ENCODE measurements at regions not wholly inside any gene's neighbourhood (a gene's known extent, or its start where the extent isn't known, plus 50 kb on each side); places are given as distances from the start of the nearest gene placed in this dataset.
"Not testable (repeated sequence)": the region's sequence is repeated elsewhere in the genome, so short reads cannot be mapped to it uniquely, and the experiment has no call there.

- DNase-seq (ENCODE audit: low read depth) = no peak
These were observed 144.8 kb upstream of the ZNF804B start for GRCh38 chr7:88614736-88615135.

GRCh38 chr7:88610942-88611341 is 148.6 kb upstream of the ZNF804B start:
- no peak for DNase-seq (ENCODE audit: low read depth)

- no peak for DNase-seq (ENCODE audit: low read depth)
These were observed 158.8 kb upstream of the ZNF804B start for GRCh38 chr7:88600695-88601094.

- no peak for DNase-seq (ENCODE audit: low read depth)
These were observed 160.0 kb upstream of the ZNF804B start for GRCh38 chr7:88599528-88599927.

- DNase-seq (ENCODE audit: low read depth) = no peak
These were observed 161.5 kb upstream of the ZNF804B start for GRCh38 chr7:88597941-88598425.

GRCh38 chr7:88590963-88591362 is 168.5 kb upstream of the ZNF804B start:
- no peak for DNase-seq (ENCODE audit: low read depth)

GRCh38 chr7:88589927-88590326 is 169.6 kb upstream of the ZNF804B start:
- DNase-seq (ENCODE audit: low read depth) = no peak

- no peak for DNase-seq (ENCODE audit: low read depth)
These were observed 172.6 kb upstream of the ZNF804B start for GRCh38 chr7:88586890-88587289.

- no peak for DNase-seq (ENCODE audit: low read depth)
These were observed 173.3 kb upstream of the ZNF804B start for GRCh38 chr7:88586219-88586618.

- no peak for DNase-seq (ENCODE audit: low read depth)
These were observed 182.8 kb upstream of the ZNF804B start for GRCh38 chr7:88576720-88577119.

- no peak for DNase-seq (ENCODE audit: low read depth)
These were observed 193.3 kb upstream of the ZNF804B start for GRCh38 chr7:88566162-88566729.

- no peak for DNase-seq (ENCODE audit: low read depth)
These were observed 194.1 kb upstream of the ZNF804B start for GRCh38 chr7:88565401-88565800.

- DNase-seq (ENCODE audit: low read depth) = not testable (repeated sequence)
These were observed 203.1 kb upstream of the ZNF804B start for GRCh38 chr7:88556441-88556840.

GRCh38 chr7:88554847-88555246 is 204.7 kb upstream of the ZNF804B start:
- not testable (repeated sequence) for DNase-seq (ENCODE audit: low read depth)

GRCh38 chr7:88548399-88548798 is 211.1 kb upstream of the ZNF804B start:
- no peak for DNase-seq (ENCODE audit: low read depth)

- DNase-seq (ENCODE audit: low read depth) = no peak
These were observed 212.7 kb upstream of the ZNF804B start for GRCh38 chr7:88546808-88547207.

GRCh38 chr7:88545663-88546062 is 213.8 kb upstream of the ZNF804B start:
- DNase-seq (ENCODE audit: low read depth) = no peak

GRCh38 chr7:88540012-88540411 is 219.5 kb upstream of the ZNF804B start:
- DNase-seq (ENCODE audit: low read depth) = no peak

- DNase-seq (ENCODE audit: low read depth) = no peak
These were observed 220.0 kb upstream of the ZNF804B start for GRCh38 chr7:88539518-88539917.

- no peak for DNase-seq (ENCODE audit: low read depth)
These were observed 217.0 kb upstream of the STEAP4 start for GRCh38 chr7:88523645-88524044.

GRCh38 chr7:88522771-88523293 is 216.1 kb upstream of the STEAP4 start:
- DNase-seq (ENCODE audit: low read depth) = no peak

GRCh38 chr7:88516429-88516828 is 209.7 kb upstream of the STEAP4 start:
- no peak for DNase-seq (ENCODE audit: low read depth)

GRCh38 chr7:88515301-88515700 is 208.6 kb upstream of the STEAP4 start:
- no peak for DNase-seq (ENCODE audit: low read depth)

- DNase-seq (ENCODE audit: low read depth) = no peak
These were observed 202.6 kb upstream of the STEAP4 start for GRCh38 chr7:88509341-88509740.

Data from stromal cell of bone marrow (primary cell).